H1 (cell line): ENCODE measurements at regions not wholly inside any gene's neighbourhood (a gene's known extent, or its start where the extent isn't known, plus 50 kb on each side); places are given as distances from the start of the nearest gene placed in this dataset.

ENCODE experiments used
- CTCF ChIA-PET: fragments of 300-600 bp; sonication (Branson Sonifier 250); formaldehyde crosslinking; loops from one replicate; lab custom pipeline; 2021; ENCODE audit not compliant: partially characterized antibody; lab: Charles Lee
- POLR2A ChIA-PET: fragments of 300-600 bp; sonication (Branson Sonifier 250); formaldehyde crosslinking; loops from one replicate; lab custom pipeline; 2021; ENCODE audit warnings: inconsistent platforms; ENCODE audit not compliant: partially characterized antibody; lab: Charles Lee
- DNase-seq, 2 experiments: peaks; one replicate each; pipeline versions ENCODE4 v3.0.0 to v3.0.0-alpha.2; 2010 to 2022; ENCODE audit warnings: low spot score in 2 of 2, low read depth in 1 of 2, mixed read lengths in 1 of 2
- FAIRE-seq: peaks from 2 replicates; lab custom pipeline; 2011; peaks lifted over from hg19 to GRCh38; lab: Jason Lieb, UNC
- H2AFZ ChIP-seq: 2 replicates; pipeline ENCODE4 v1.8.1; 2012; ENCODE audit warnings: low read length, inconsistent platforms
- H2AK5ac ChIP-seq: 2 replicates; pipeline ENCODE4 v1.6.1; 2013; ENCODE audit warnings: low read depth, low read length
- H2BK120ac ChIP-seq: replicated peaks from 2 replicates; pipeline ENCODE3; 2013; ENCODE audit warnings: low read depth, low read length, inconsistent platforms
- H2BK12ac ChIP-seq: 2 replicates; pipeline ENCODE4 v1.6.1; 2013; ENCODE audit warnings: low read depth, low read length
- H2BK15ac ChIP-seq: 2 replicates; pipeline ENCODE4 v1.6.1; 2013; ENCODE audit warnings: low read length
- H2BK20ac ChIP-seq: 2 replicates; pipeline ENCODE4 v1.6.1; 2013; ENCODE audit warnings: low read length
- H2BK5ac ChIP-seq: 2 replicates; pipeline ENCODE4 v1.6.1; 2013; ENCODE audit warnings: low read depth, low read length
- H3K14ac ChIP-seq: 2 replicates; pipeline ENCODE4 v1.6.1; 2013; ENCODE audit warnings: inconsistent platforms; ENCODE audit not compliant: insufficient read length
- H3K18ac ChIP-seq: 2 replicates; pipeline ENCODE4 v1.6.1; 2013; ENCODE audit warnings: low read length; ENCODE audit errors: extremely low read depth
- H3K23ac ChIP-seq: 2 replicates; pipeline ENCODE4 v1.6.1; 2013; ENCODE audit warnings: inconsistent platforms; ENCODE audit not compliant: insufficient read length
- H3K23me2 ChIP-seq: 2 replicates; pipeline ENCODE4 v1.6.1; 2013; ENCODE audit warnings: low read depth, low read length
- H3K27ac ChIP-seq: 2 replicates; pipeline ENCODE4 v1.6.1; 2011; ENCODE audit warnings: low read depth, low read length, inconsistent platforms
- H3K27me3 ChIP-seq, 4 experiments: replicated peaks in 1 of 4; 1 replicate in 1 of 4; 2 replicates in 3 of 4; pipeline versions ENCODE4 v1.6.1 to v1.8.1; 2011 to 2013; ENCODE audit warnings: low read length in 3 of 4, mild to moderate bottlenecking in 3 of 4, inconsistent platforms in 2 of 4, mixed read lengths in 2 of 4, moderate library complexity in 1 of 4; ENCODE audit not compliant: control insufficient read depth in 3 of 4, insufficient read depth in 3 of 4; ENCODE audit errors: extremely low read depth in 1 of 4
- H3K36me3 ChIP-seq, 4 experiments: 2 replicates each; pipeline versions ENCODE4 v1.6.1 to v1.8.1; 2011 to 2013; ENCODE audit warnings: mild to moderate bottlenecking in 4 of 4, low read length in 3 of 4, moderate library complexity in 2 of 4, control low read depth in 1 of 4, inconsistent platforms in 1 of 4; ENCODE audit not compliant: insufficient read depth in 4 of 4, control insufficient read depth in 2 of 4
- H3K4ac ChIP-seq: replicated peaks from 2 replicates; pipeline ENCODE3; 2013; ENCODE audit warnings: low read length, low read depth, mixed read lengths, inconsistent platforms; ENCODE audit not compliant: insufficient read length
- H3K4me1 ChIP-seq, 4 experiments: replicated peaks in 1 of 4; 1 replicate in 1 of 4; 2 replicates in 3 of 4; pipeline versions ENCODE4 v1.6.1 to v1.8.1; 2011 to 2013; ENCODE audit warnings: low read length in 3 of 4, inconsistent platforms in 2 of 4, mixed read lengths in 1 of 4; ENCODE audit not compliant: insufficient read depth in 4 of 4, control insufficient read depth in 3 of 4
- H3K4me2 ChIP-seq, 2 experiments: 2 replicates each; pipeline versions ENCODE4 v1.6.1 to v1.8.1; 2011 to 2013; ENCODE audit warnings: low read depth in 2 of 2, low read length in 2 of 2, control low read depth in 1 of 2, inconsistent platforms in 1 of 2, mild to moderate bottlenecking in 1 of 2; ENCODE audit not compliant: insufficient read depth in 1 of 2
- H3K4me3 ChIP-seq, 4 experiments: fragments of 200-600, 300-600 bp in 1 of 4; sonication (generic), shearing (Covaris generic), sonication (Bioruptor Twin) in 1 of 4; 2 replicates each; pipeline versions ENCODE4 v1.5.1 to v1.8.1; 2011 to 2016; ENCODE audit warnings: low read length in 4 of 4, low read depth in 3 of 4, control low read depth in 2 of 4, inconsistent platforms in 2 of 4, mild to moderate bottlenecking in 2 of 4, mixed read lengths in 1 of 4, moderate library complexity in 1 of 4; ENCODE audit not compliant: insufficient read depth in 2 of 4; ENCODE audit errors: extremely low read depth in 1 of 4
- H3K56ac ChIP-seq: replicated peaks from 2 replicates; pipeline ENCODE3; 2013; ENCODE audit warnings: low read depth, mild to moderate bottlenecking, mixed read lengths, low read length, inconsistent platforms; ENCODE audit not compliant: insufficient read length
- H3K79me1 ChIP-seq: 2 replicates; pipeline ENCODE4 v1.6.1; 2013; ENCODE audit warnings: low read depth, low read length, control low read depth
- H3K79me2 ChIP-seq, 2 experiments: 2 replicates each; pipeline versions ENCODE4 v1.6.1 to v1.8.1; 2012 to 2013; ENCODE audit warnings: low read length in 2 of 2, mild to moderate bottlenecking in 2 of 2, inconsistent platforms in 1 of 2; ENCODE audit not compliant: insufficient read depth in 2 of 2, control insufficient read depth in 1 of 2
- H3K9ac ChIP-seq, 4 experiments: replicated peaks in 1 of 4; 1 replicate in 1 of 4; 2 replicates in 3 of 4; pipeline versions ENCODE4 v1.6.1 to v1.8.1; 2011 to 2013; ENCODE audit warnings: low read depth in 3 of 4, low read length in 3 of 4, control low read depth in 2 of 4, mild to moderate bottlenecking in 2 of 4, moderate library complexity in 2 of 4, inconsistent platforms in 1 of 4; ENCODE audit errors: extremely low read depth in 1 of 4
- H3K9me3 ChIP-seq, 2 experiments: 2 replicates each; pipeline versions ENCODE4 v1.6.1 to v1.8.1; 2012 to 2013; ENCODE audit warnings: mild to moderate bottlenecking in 2 of 2, moderate library complexity in 2 of 2, control low read depth in 1 of 2, inconsistent platforms in 1 of 2, low read depth in 1 of 2, low read length in 1 of 2, mixed read lengths in 1 of 2; ENCODE audit not compliant: insufficient read depth in 2 of 2
- H4K20me1 ChIP-seq, 2 experiments: replicated peaks in 1 of 2; 2 replicates each; pipeline versions ENCODE3 to v1.8.1; 2011 to 2013; ENCODE audit warnings: inconsistent platforms in 2 of 2, low read length in 2 of 2, mild to moderate bottlenecking in 1 of 2; ENCODE audit not compliant: insufficient read depth in 2 of 2, control insufficient read depth in 1 of 2
- H4K5ac ChIP-seq: 2 replicates; pipeline ENCODE4 v1.6.1; 2013; ENCODE audit warnings: low read length, low read depth, mixed read lengths, inconsistent platforms; ENCODE audit not compliant: insufficient read length
- H4K8ac ChIP-seq: 2 replicates; pipeline ENCODE4 v1.8.0; 2013; ENCODE audit warnings: mild to moderate bottlenecking, moderate library complexity, low read length, inconsistent platforms; ENCODE audit not compliant: insufficient read depth; ENCODE audit errors: extremely low read depth
- H4K91ac ChIP-seq: replicated peaks from 2 replicates; pipeline ENCODE3; 2013; ENCODE audit warnings: low read length, mixed read lengths, inconsistent platforms; ENCODE audit not compliant: insufficient read length
- CBX5 ChIP-seq: fragments of 300-800, 300-1000 bp; sonication (generic); IDR thresholded peaks from 2 replicates; pipeline ENCODE4 v1.7.1; 2016; ENCODE audit warnings: antibody characterized with exemption, low read length, low read depth
- CEBPB ChIP-seq: IDR thresholded peaks from 2 replicates; pipeline ENCODE4 v1.6.1; 2012; ENCODE audit warnings: low read depth, low read length
- EZH2 ChIP-seq: fragments of 200-600 bp; sonication (generic); IDR thresholded peaks from 2 replicates; pipeline ENCODE4 v1.7.1; 2012; ENCODE audit warnings: low read depth, mild to moderate bottlenecking, moderate library complexity, low read length, inconsistent platforms; ENCODE audit not compliant: severe bottlenecking
- HDAC6 ChIP-seq: IDR thresholded peaks from one replicate; pipeline ENCODE4 v1.7.1; 2012; ENCODE audit warnings: low read depth, mild to moderate bottlenecking, inconsistent platforms, low read length, moderate library complexity
- KDM4A ChIP-seq: IDR thresholded peaks from one replicate; pipeline ENCODE4 v1.7.1; 2012; ENCODE audit warnings: low read depth, mild to moderate bottlenecking, moderate library complexity, low read length, inconsistent platforms; ENCODE audit not compliant: severe bottlenecking
- NANOG ChIP-seq: IDR thresholded peaks from 2 replicates; pipeline ENCODE4 v1.6.1; 2011; ENCODE audit warnings: low read length, low read depth, mild to moderate bottlenecking, inconsistent platforms; ENCODE audit not compliant: insufficient read depth, poor library complexity, severe bottlenecking
- NRF1 ChIP-seq: IDR thresholded peaks from 2 replicates; pipeline ENCODE4 v1.6.1; 2011; ENCODE audit warnings: mild to moderate bottlenecking, low read depth, low read length, improper control_type of control experiment
- RBBP5 ChIP-seq: IDR thresholded peaks from 2 replicates; pipeline ENCODE4 v1.7.1; 2012; ENCODE audit warnings: low read depth, mild to moderate bottlenecking, inconsistent platforms, low read length, moderate library complexity, borderline replicate concordance
- RFX5 ChIP-seq: IDR thresholded peaks from 2 replicates; pipeline ENCODE4 v1.6.1; 2011; ENCODE audit warnings: low read depth, low read length, improper control_type of control experiment, borderline replicate concordance
- RNF2 ChIP-seq: fragments of 200-900, 300-1000 bp; sonication (generic); IDR thresholded peaks from 2 replicates; pipeline ENCODE4 v1.7.1; 2016; ENCODE audit warnings: borderline replicate concordance, low read depth, mild to moderate bottlenecking, antibody characterized with exemption, low read length; ENCODE audit not compliant: poor library complexity, severe bottlenecking; ENCODE audit errors: missing control alignments
- SIN3A ChIP-seq, 2 experiments: IDR thresholded peaks in 1 of 2; conservative IDR thresholded peaks in 1 of 2; 2 replicates each; pipeline ENCODE4 v1.6.1; 2011 to 2012; ENCODE audit warnings: low read length in 2 of 2, improper control_type of control experiment in 1 of 2, low read depth in 1 of 2, mild to moderate bottlenecking in 1 of 2
- SIX5 ChIP-seq: IDR thresholded peaks from 2 replicates; pipeline ENCODE4 v1.6.1; 2011; ENCODE audit warnings: mild to moderate bottlenecking, low read depth, low read length
- WGBS, 2 experiments: shearing (Covaris generic) in 1 of 2; methylation state at CpG; one replicate each; pipeline versions ENCODE4 v1.1.6 to v1.1.7; 2013 to 2015; ENCODE audit warnings: low lambda C conversion rate in 2 of 2, mixed read lengths in 2 of 2, inconsistent platforms in 1 of 2, low coverage in 1 of 2, missing lambda C conversion rate in 1 of 2; ENCODE audit not compliant: insufficient replicate concordance in 2 of 2, insufficient coverage in 1 of 2, insufficient read length in 1 of 2; ENCODE audit errors: extremely low coverage in 1 of 2, missing lambda C conversion rate in 1 of 2; 5-methylcytosine and 5-hydroxymethylcytosine counted together

DNA sequence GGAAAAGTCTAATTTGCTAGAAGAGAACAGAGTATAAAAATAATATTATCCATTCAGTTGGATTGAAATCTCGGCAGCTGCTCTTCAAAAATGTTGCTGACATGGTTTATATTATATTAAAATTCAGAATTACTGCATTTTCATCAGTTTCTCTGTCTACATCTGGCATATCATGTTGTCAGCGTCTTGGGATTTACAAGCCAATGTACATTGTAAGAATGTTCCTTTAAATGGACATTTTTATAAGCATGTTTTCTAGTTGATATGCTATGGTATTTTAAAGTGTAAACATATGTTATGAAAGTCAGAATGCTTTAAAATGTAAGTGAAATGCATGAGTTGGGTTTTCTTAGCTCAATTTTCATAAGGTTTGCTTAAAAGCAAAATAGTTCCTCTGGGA is 528.1 kb upstream of the CDH8 start:
- H4K20me1 ChIP-seq: no peaks in the 10 kb centered on the region
- ChIA-PET CTCF (interaction anchor here (0.6 kb wide), 1 partner anchor 439 kb away, joined by 3 read pairs; no protein-coding TSS in a partner anchor), POLR2A (no interaction called here)
- H3K4me2 ChIP-seq: no peak overlapping the region
- no peak overlapping the region for H2BK15ac ChIP-seq
- H4K91ac ChIP-seq: no peak overlapping the region
- no peak overlapping the region for H3K14ac ChIP-seq
- no peak overlapping the region for H3K18ac ChIP-seq
- H3K23ac ChIP-seq: no peak overlapping the region
- no peak overlapping the region for H3K9ac ChIP-seq
- TF ChIP-seq RNF2 (no peak), SIN3A (conservative IDR thresholded peaks at IDR 0.05 in 1 of 2, IDR thresholded peaks at IDR 0.05 in 1 of 2; ENCODE audit: low read depth in 1 of 2, low read length in 2 of 2) (no peak), KDM4A (no peak), CBX5 (no peak), NANOG (no peak), CEBPB (no peak), HDAC6 (no peak), SIX5 (no peak), RFX5 (no peak), NRF1 (no peak), EZH2 (no peak), RBBP5 (no peak)
- no peaks in the 10 kb centered on the region for H3K79me1 ChIP-seq
- no peak overlapping the region for H2AFZ ChIP-seq
- no peaks in the 10 kb centered on the region for H3K9me3 ChIP-seq
- H4K8ac ChIP-seq: no peak overlapping the region
- no peak overlapping the region for H2BK120ac ChIP-seq
- no peak overlapping the region for H3K27ac ChIP-seq
- no peak overlapping the region for H3K56ac ChIP-seq
- no peaks in the 10 kb centered on the region for H3K23me2 ChIP-seq
- WGBS, 2 experiments: 94% methylated on average over 2 of the region's 2 CpGs; no CpG with 5 or more reads in 1 of the 2 experiments
- H2AK5ac ChIP-seq: no peak overlapping the region
- no peak for DNase-seq
- H3K79me2 ChIP-seq: no peaks in the 10 kb centered on the region
- no peaks in the 10 kb centered on the region for H3K4me1 ChIP-seq
- no peak overlapping the region for H4K5ac ChIP-seq
- H2BK20ac ChIP-seq: no peak overlapping the region
- no peaks in the 10 kb centered on the region for H3K27me3 ChIP-seq
- FAIRE-seq: no peak
- H2BK12ac ChIP-seq: no peak overlapping the region
- no peaks in the 10 kb centered on the region for H3K36me3 ChIP-seq
- H2BK5ac ChIP-seq: no peak overlapping the region
- H3K4me3 ChIP-seq: no peak overlapping the region
- H3K4ac ChIP-seq: no peak overlapping the region
